ENCODE measurements at regions not wholly inside any gene's neighbourhood (a gene's known extent, or its start where the extent isn't known, plus 50 kb on each side); places are given as distances from the start of the nearest gene placed in this dataset.

- peaks cover 32% of the 10 kb centered on the region for H3K4me1 ChIP-seq (ENCODE audit: low read depth, poor library complexity, severe bottlenecking)
- H3K4me2 ChIP-seq: no peak overlapping the region
- H3K9ac ChIP-seq: no peak overlapping the region
- no peak overlapping the region for H3K27ac ChIP-seq
- H3K36me3 ChIP-seq (ENCODE audit: insufficient read depth): no peaks in the 10 kb centered on the region
- no peak for TF ChIP-seq CTCF (conservative IDR thresholded peaks at IDR 0.05; ENCODE audit: low read depth, low read length)
- no peaks in the 10 kb centered on the region for H3K27me3 ChIP-seq (ENCODE audit: insufficient read depth, low read depth)
- no peak overlapping the region for H2AFZ ChIP-seq (ENCODE audit: low read depth)
- H3K79me2 ChIP-seq (ENCODE audit: insufficient read depth, low read depth): no peaks in the 10 kb centered on the region
- H4K20me1 ChIP-seq (ENCODE audit: insufficient read depth): no peaks in the 10 kb centered on the region
- no peak overlapping the region for H3K4me3 ChIP-seq (IDR thresholded peaks at IDR 0.05; ENCODE audit: insufficient read depth, low read depth, low read length)
Measured at GRCh38 chr15:58293622-58294550, 137.9 kb upstream of the LIPC start.

- H3K27ac ChIP-seq: no peak overlapping the region
- no peaks in the 10 kb centered on the region for H3K79me2 ChIP-seq (ENCODE audit: insufficient read depth, low read depth)
- H2AFZ ChIP-seq (ENCODE audit: low read depth): no peak overlapping the region
- no peaks in the 10 kb centered on the region for H4K20me1 ChIP-seq (ENCODE audit: insufficient read depth)
- peaks cover 39% of the 10 kb centered on the region for H3K4me1 ChIP-seq (ENCODE audit: low read depth, poor library complexity, severe bottlenecking)
- H3K9ac ChIP-seq: no peak overlapping the region
- H3K36me3 ChIP-seq (ENCODE audit: insufficient read depth): no peaks in the 10 kb centered on the region
- H3K4me3 ChIP-seq (IDR thresholded peaks at IDR 0.05; ENCODE audit: insufficient read depth, low read depth, low read length): no peak overlapping the region
- no peak for TF ChIP-seq CTCF (conservative IDR thresholded peaks at IDR 0.05; ENCODE audit: low read depth, low read length)
- H3K4me2 ChIP-seq: no peak overlapping the region
- H3K27me3 ChIP-seq (ENCODE audit: insufficient read depth, low read depth): no peaks in the 10 kb centered on the region
Measured at GRCh38 chr15:58294681-58295254, 137.0 kb upstream of the LIPC start.

GRCh38 chr15:58295637-58296215 lies 136.1 kb upstream of the LIPC start:
- Histone ChIP-seq H3K9ac (no peak overlapping the region), H3K4me2 (no peak overlapping the region), H3K27ac (no peak overlapping the region), H2AFZ (ENCODE audit: low read depth) (no peak overlapping the region), H3K36me3 (ENCODE audit: insufficient read depth) (no peaks in the 10 kb centered on the region), H3K4me3 (IDR thresholded peaks at IDR 0.05; ENCODE audit: insufficient read depth, low read depth, low read length) (no peak overlapping the region), H3K27me3 (ENCODE audit: insufficient read depth, low read depth) (no peaks in the 10 kb centered on the region), H4K20me1 (ENCODE audit: insufficient read depth) (no peaks in the 10 kb centered on the region), H3K4me1 (ENCODE audit: low read depth, poor library complexity, severe bottlenecking) (peaks cover 40% of the 10 kb centered on the region), H3K79me2 (ENCODE audit: insufficient read depth, low read depth) (no peaks in the 10 kb centered on the region)
- TF ChIP-seq CTCF (conservative IDR thresholded peaks at IDR 0.05; ENCODE audit: low read depth, low read length): no peak

GRCh38 chr15:58296276-58296675 lies 135.5 kb upstream of the LIPC start:
- Histone ChIP-seq H3K4me3 (IDR thresholded peaks at IDR 0.05; ENCODE audit: insufficient read depth, low read depth, low read length) (no peak overlapping the region), H3K27ac (no peak overlapping the region), H3K27me3 (ENCODE audit: insufficient read depth, low read depth) (no peaks in the 10 kb centered on the region), H2AFZ (ENCODE audit: low read depth) (no peak overlapping the region), H3K36me3 (ENCODE audit: insufficient read depth) (no peaks in the 10 kb centered on the region), H3K79me2 (ENCODE audit: insufficient read depth, low read depth) (no peaks in the 10 kb centered on the region), H3K9ac (no peak overlapping the region), H4K20me1 (ENCODE audit: insufficient read depth) (no peaks in the 10 kb centered on the region), H3K4me1 (ENCODE audit: low read depth, poor library complexity, severe bottlenecking) (peaks cover 40% of the 10 kb centered on the region), H3K4me2 (no peak overlapping the region)
- TF ChIP-seq CTCF (conservative IDR thresholded peaks at IDR 0.05; ENCODE audit: low read depth, low read length): no peak
